ENCODE measurements at regions not wholly inside any gene's neighbourhood (a gene's known extent, or its start where the extent isn't known, plus 50 kb on each side); places are given as distances from the start of the nearest gene placed in this dataset.
"Not testable (repeated sequence)": the region's sequence is repeated elsewhere in the genome, so short reads cannot be mapped to it uniquely, and the experiment has no call there.

DNA sequence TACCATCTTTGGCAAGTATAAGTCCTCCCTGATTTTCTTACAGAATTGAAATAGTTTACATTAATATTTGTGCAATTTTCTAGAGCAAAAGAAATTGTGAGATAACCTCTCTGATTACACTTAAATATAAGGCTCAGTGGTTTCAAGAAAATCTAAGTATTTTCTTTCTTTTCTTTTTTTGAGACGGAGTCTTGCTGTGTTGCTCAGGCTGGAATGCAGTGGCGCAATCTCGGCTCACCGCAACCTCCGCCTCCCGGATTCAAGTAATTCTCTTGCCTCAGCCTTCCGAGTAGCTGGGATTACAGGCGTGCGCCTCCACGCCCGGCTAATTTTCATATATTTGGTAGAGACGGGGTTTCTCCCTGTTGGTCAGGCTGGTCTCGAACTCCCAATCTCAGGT is 813.9 kb upstream of the SLC10A2 start:
- not testable (repeated sequence) for H3K9me3 ChIP-seq (ENCODE audit: control insufficient read depth, low read length); H3K36me3 ChIP-seq (ENCODE audit: control insufficient read depth, insufficient read depth, low read length); H3K9ac ChIP-seq (ENCODE audit: low read length); H3K4me3 ChIP-seq (ENCODE audit: low read length); H3K27me3 ChIP-seq (ENCODE audit: control insufficient read depth, insufficient read depth, low read length); H3K4me1 ChIP-seq (ENCODE audit: control insufficient read depth, insufficient read depth, low read length)

GRCh38 chr13:103878891-103879605 is 812.8 kb upstream of the SLC10A2 start:
- Histone ChIP-seq H3K27me3 (ENCODE audit: control insufficient read depth, insufficient read depth, low read length) (no peaks in the 10 kb centered on the region), H3K4me1 (ENCODE audit: control insufficient read depth, insufficient read depth, low read length) (no peaks in the 10 kb centered on the region), H3K4me3 (ENCODE audit: low read length) (no peak overlapping the region), H3K9ac (ENCODE audit: low read length) (no peak overlapping the region), H3K9me3 (ENCODE audit: control insufficient read depth, low read length) (no peaks in the 10 kb centered on the region), H3K36me3 (ENCODE audit: control insufficient read depth, insufficient read depth, low read length) (no peaks in the 10 kb centered on the region)

DNA sequence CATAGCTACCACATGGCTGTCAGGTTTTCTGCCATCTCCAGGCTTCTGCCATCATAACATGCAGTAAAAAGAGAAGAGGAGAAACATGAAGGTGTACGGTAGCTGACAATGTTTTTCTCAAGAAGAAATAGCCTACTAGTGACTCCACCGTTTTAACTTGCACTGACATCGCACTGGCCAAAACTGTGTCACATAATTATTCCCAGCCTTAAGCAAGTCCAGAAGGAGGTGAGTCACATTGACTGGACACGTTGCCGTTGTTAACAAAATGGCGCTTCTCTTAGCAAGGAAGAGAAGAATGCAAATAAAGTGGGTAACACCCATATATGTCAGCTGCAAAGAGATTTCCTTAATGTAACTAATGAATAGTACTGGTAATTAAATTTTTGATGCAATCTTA is 810.4 kb upstream of the SLC10A2 start:
- no peak overlapping the region for H3K4me3 ChIP-seq (ENCODE audit: low read length)
- no peaks in the 10 kb centered on the region for H3K27me3 ChIP-seq (ENCODE audit: control insufficient read depth, insufficient read depth, low read length)
- H3K36me3 ChIP-seq (ENCODE audit: control insufficient read depth, insufficient read depth, low read length): no peaks in the 10 kb centered on the region
- no peaks in the 10 kb centered on the region for H3K9me3 ChIP-seq (ENCODE audit: control insufficient read depth, low read length)
- no peak overlapping the region for H3K9ac ChIP-seq (ENCODE audit: low read length)
- no peaks in the 10 kb centered on the region for H3K4me1 ChIP-seq (ENCODE audit: control insufficient read depth, insufficient read depth, low read length)

DNA sequence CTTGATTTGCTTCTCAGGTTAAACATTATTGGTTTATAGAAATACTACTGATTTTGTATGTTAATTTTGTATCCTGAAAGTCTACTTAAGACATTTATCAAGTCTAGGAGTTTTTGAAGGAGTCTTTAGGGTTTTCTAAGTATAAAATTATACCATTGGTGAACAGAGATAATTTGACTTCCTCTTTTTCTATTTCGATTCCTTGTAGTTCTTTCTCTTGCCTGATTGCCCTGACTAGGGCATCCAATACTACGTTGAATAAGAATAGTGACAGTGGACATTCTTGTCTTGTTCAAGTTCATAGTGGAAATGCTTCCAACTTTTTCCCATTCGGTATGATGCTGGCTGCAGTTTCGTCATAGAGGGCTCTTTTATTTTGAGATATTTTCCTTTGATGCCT is 807.5 kb upstream of the SLC10A2 start:
- no peak overlapping the region for H3K9ac ChIP-seq (ENCODE audit: low read length)
- no peaks in the 10 kb centered on the region for H3K4me1 ChIP-seq (ENCODE audit: control insufficient read depth, insufficient read depth, low read length)
- no peaks in the 10 kb centered on the region for H3K27me3 ChIP-seq (ENCODE audit: control insufficient read depth, insufficient read depth, low read length)
- H3K4me3 ChIP-seq (ENCODE audit: low read length): no peak overlapping the region
- no peaks in the 10 kb centered on the region for H3K36me3 ChIP-seq (ENCODE audit: control insufficient read depth, insufficient read depth, low read length)
- H3K9me3 ChIP-seq (ENCODE audit: control insufficient read depth, low read length): no peaks in the 10 kb centered on the region

DNA sequence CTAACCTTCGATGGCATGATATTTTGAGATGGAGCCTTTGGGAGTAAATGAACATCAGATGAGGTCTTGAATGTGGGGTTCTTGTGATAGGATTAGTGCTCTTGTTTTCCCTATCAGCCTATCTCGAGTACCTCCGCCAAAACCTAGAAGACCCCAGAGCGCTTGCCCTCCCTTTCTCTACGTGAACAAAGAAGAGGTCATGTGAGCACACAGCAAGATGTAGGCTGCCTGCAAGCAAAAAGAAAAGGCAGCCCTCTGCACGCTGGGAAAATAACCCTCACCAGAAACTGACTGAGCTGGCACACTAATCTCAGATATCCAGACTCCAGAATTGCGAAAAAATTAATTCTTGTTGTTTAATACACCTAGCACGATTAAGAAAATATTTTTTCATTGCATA is 799.8 kb upstream of the SLC10A2 start:
- no peaks in the 10 kb centered on the region for H3K9me3 ChIP-seq (ENCODE audit: control insufficient read depth, low read length)
- no peaks in the 10 kb centered on the region for H3K27me3 ChIP-seq (ENCODE audit: control insufficient read depth, insufficient read depth, low read length)
- H3K4me1 ChIP-seq (ENCODE audit: control insufficient read depth, insufficient read depth, low read length): no peaks in the 10 kb centered on the region
- H3K4me3 ChIP-seq (ENCODE audit: low read length): no peak overlapping the region
- H3K36me3 ChIP-seq (ENCODE audit: control insufficient read depth, insufficient read depth, low read length): no peaks in the 10 kb centered on the region
- H3K9ac ChIP-seq (ENCODE audit: low read length): no peak overlapping the region

DNA sequence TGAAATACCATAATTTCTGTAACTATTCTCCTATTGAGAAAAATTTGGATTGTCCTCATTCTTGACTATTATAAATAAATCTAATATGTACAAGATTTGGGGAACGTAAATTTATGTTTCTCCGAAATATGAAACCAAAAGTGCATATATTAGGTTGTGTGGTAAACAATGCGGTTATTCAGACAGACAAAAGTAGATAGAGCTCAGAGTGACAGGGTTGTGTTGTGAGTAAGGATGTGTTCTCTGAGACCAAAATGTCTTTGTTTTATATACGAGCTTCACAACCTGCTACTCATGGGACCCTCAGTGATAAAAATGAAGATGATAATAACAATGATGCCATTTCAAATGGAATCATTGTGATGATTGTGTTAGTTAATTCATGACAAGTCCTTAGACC is 796.3 kb upstream of the SLC10A2 start:
- Histone ChIP-seq H3K27me3 (ENCODE audit: control insufficient read depth, insufficient read depth, low read length) (no peaks in the 10 kb centered on the region), H3K4me1 (ENCODE audit: control insufficient read depth, insufficient read depth, low read length) (no peaks in the 10 kb centered on the region), H3K4me3 (ENCODE audit: low read length) (no peak overlapping the region), H3K9ac (ENCODE audit: low read length) (no peak overlapping the region), H3K36me3 (ENCODE audit: control insufficient read depth, insufficient read depth, low read length) (no peaks in the 10 kb centered on the region), H3K9me3 (ENCODE audit: control insufficient read depth, low read length) (no peaks in the 10 kb centered on the region)

GRCh38 chr13:103859952-103860351 is 793.7 kb upstream of the SLC10A2 start:
- Histone ChIP-seq H3K27me3 (ENCODE audit: control insufficient read depth, insufficient read depth, low read length) (no peaks in the 10 kb centered on the region), H3K9me3 (ENCODE audit: control insufficient read depth, low read length) (no peaks in the 10 kb centered on the region), H3K36me3 (ENCODE audit: control insufficient read depth, insufficient read depth, low read length) (no peaks in the 10 kb centered on the region), H3K4me3 (ENCODE audit: low read length) (no peak overlapping the region), H3K9ac (ENCODE audit: low read length) (no peak overlapping the region), H3K4me1 (ENCODE audit: control insufficient read depth, insufficient read depth, low read length) (no peaks in the 10 kb centered on the region)

DNA sequence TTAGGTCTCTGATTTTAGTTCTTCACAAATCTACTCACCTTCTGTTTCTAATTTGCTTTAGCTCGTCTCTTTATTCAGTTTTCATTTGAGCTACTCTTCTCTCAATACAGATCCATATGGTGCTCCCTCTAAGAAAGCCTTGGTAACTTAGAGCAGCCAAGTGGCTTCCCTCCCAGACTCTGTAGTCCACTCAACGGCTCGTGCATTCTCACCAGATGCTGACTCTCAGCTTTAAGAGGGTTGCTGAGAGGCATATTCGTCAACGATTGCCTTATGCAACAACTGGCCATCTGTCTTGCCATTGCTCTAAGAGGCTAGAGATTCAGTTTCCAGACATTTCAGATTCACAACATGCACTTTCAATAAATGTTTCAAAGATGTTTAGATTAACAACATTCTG is 785.8 kb upstream of the SLC10A2 start:
- H3K36me3 ChIP-seq (ENCODE audit: control insufficient read depth, insufficient read depth, low read length): no peaks in the 10 kb centered on the region
- no peaks in the 10 kb centered on the region for H3K9me3 ChIP-seq (ENCODE audit: control insufficient read depth, low read length)
- H3K27me3 ChIP-seq (ENCODE audit: control insufficient read depth, insufficient read depth, low read length): no peaks in the 10 kb centered on the region
- no peak overlapping the region for H3K9ac ChIP-seq (ENCODE audit: low read length)
- no peak overlapping the region for H3K4me3 ChIP-seq (ENCODE audit: low read length)
- H3K4me1 ChIP-seq (ENCODE audit: control insufficient read depth, insufficient read depth, low read length): no peaks in the 10 kb centered on the region

- Histone ChIP-seq H3K27me3 (ENCODE audit: control insufficient read depth, insufficient read depth, low read length) (no peaks in the 10 kb centered on the region), H3K4me3 (ENCODE audit: low read length) (no peak overlapping the region), H3K9ac (ENCODE audit: low read length) (no peak overlapping the region), H3K4me1 (ENCODE audit: control insufficient read depth, insufficient read depth, low read length) (no peaks in the 10 kb centered on the region), H3K36me3 (ENCODE audit: control insufficient read depth, insufficient read depth, low read length) (no peaks in the 10 kb centered on the region), H3K9me3 (ENCODE audit: control insufficient read depth, low read length) (no peaks in the 10 kb centered on the region)
Measured at GRCh38 chr13:103844471-103844870, 778.3 kb upstream of the SLC10A2 start.

- H3K36me3 ChIP-seq (ENCODE audit: control insufficient read depth, insufficient read depth, low read length): no peaks in the 10 kb centered on the region
- no peaks in the 10 kb centered on the region for H3K9me3 ChIP-seq (ENCODE audit: control insufficient read depth, low read length)
- H3K4me3 ChIP-seq (ENCODE audit: low read length): no peak overlapping the region
- H3K9ac ChIP-seq (ENCODE audit: low read length): no peak overlapping the region
- H3K4me1 ChIP-seq (ENCODE audit: control insufficient read depth, insufficient read depth, low read length): no peaks in the 10 kb centered on the region
- H3K27me3 ChIP-seq (ENCODE audit: control insufficient read depth, insufficient read depth, low read length): no peaks in the 10 kb centered on the region
Measured at GRCh38 chr13:103839460-103839859, 773.2 kb upstream of the SLC10A2 start.

DNA sequence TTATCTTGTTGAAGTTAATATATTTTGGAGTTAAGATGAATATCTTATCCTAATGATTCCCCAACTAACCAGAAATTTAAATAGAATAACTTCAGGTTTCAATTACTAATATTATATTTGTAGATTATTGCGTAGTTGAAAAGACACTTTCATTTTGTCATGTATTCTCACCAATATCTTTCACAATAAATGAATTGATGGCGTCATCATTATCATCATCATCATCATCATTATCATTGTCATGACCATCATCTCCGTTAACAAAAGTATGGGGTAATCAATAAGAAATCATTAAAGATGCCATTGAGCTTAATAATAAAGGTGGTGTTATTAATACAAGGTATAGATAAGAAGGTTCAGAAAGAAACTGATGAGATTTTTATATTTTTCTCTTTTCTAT is 768.8 kb upstream of the SLC10A2 start:
- Histone ChIP-seq H3K4me1 (ENCODE audit: control insufficient read depth, insufficient read depth, low read length) (no peaks in the 10 kb centered on the region), H3K9ac (ENCODE audit: low read length) (no peak overlapping the region), H3K36me3 (ENCODE audit: control insufficient read depth, insufficient read depth, low read length) (no peaks in the 10 kb centered on the region), H3K27me3 (ENCODE audit: control insufficient read depth, insufficient read depth, low read length) (no peaks in the 10 kb centered on the region), H3K9me3 (ENCODE audit: control insufficient read depth, low read length) (no peaks in the 10 kb centered on the region), H3K4me3 (ENCODE audit: low read length) (no peak overlapping the region)

GRCh38 chr13:103833294-103833852 is 767.2 kb upstream of the SLC10A2 start:
- no peaks in the 10 kb centered on the region for H3K27me3 ChIP-seq (ENCODE audit: control insufficient read depth, insufficient read depth, low read length)
- no peak overlapping the region for H3K4me3 ChIP-seq (ENCODE audit: low read length)
- no peaks in the 10 kb centered on the region for H3K36me3 ChIP-seq (ENCODE audit: control insufficient read depth, insufficient read depth, low read length)
- no peaks in the 10 kb centered on the region for H3K4me1 ChIP-seq (ENCODE audit: control insufficient read depth, insufficient read depth, low read length)
- no peaks in the 10 kb centered on the region for H3K9me3 ChIP-seq (ENCODE audit: control insufficient read depth, low read length)
- H3K9ac ChIP-seq (ENCODE audit: low read length): no peak overlapping the region

DNA sequence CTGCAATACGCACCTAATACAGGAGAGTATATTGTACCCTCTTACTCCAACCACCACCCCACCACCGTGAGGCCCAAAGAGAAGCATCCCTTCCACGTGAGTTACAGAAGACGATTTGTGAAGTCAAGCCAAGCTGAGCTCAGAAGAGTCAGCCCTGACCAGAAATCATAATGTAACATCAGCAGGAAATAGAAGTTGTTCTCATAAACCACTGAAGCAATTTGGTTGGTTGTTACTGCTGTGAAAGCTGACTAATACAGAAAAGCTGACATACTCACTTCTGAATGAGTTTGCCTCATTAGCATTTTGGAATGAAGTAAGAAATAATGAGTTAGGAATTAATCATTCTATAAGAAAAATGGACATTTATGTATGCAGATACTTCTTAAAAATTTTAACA is 749.4 kb upstream of the SLC10A2 start:
- H3K36me3 ChIP-seq (ENCODE audit: control insufficient read depth, insufficient read depth, low read length): no peaks in the 10 kb centered on the region
- H3K9ac ChIP-seq (ENCODE audit: low read length): no peak overlapping the region
- H3K9me3 ChIP-seq (ENCODE audit: control insufficient read depth, low read length): no peaks in the 10 kb centered on the region
- no peak overlapping the region for H3K4me3 ChIP-seq (ENCODE audit: low read length)
- H3K4me1 ChIP-seq (ENCODE audit: control insufficient read depth, insufficient read depth, low read length): no peaks in the 10 kb centered on the region
- H3K27me3 ChIP-seq (ENCODE audit: control insufficient read depth, insufficient read depth, low read length): no peaks in the 10 kb centered on the region
